ENCODE measurements at regions not wholly inside any gene's neighbourhood (a gene's known extent, or its start where the extent isn't known, plus 50 kb on each side); places are given as distances from the start of the nearest gene placed in this dataset.

- peak in 1 of 2 donors; percentile 21 for DNase-seq (ENCODE audit: low read depth in 2 of 2)
These were observed 882.0 kb downstream of the TFAP2A start for GRCh38 chr6:9532621-9533557.

- peak; percentile 3 to 13 for DNase-seq (ENCODE audit: low read depth in 2 of 2)
These were observed 887.1 kb downstream of the TFAP2A start for GRCh38 chr6:9527679-9528286.

- peak in 1 of 2 donors; percentile 90 for DNase-seq (ENCODE audit: low read depth in 2 of 2)
These were observed 891.4 kb downstream of the TFAP2A start for GRCh38 chr6:9523462-9523861.

GRCh38 chr6:9522101-9522500 lies 892.8 kb downstream of the TFAP2A start:
- DNase-seq (ENCODE audit: low read depth in 2 of 2), result no peak

GRCh38 chr6:9521152-9521530 lies 893.7 kb downstream of the TFAP2A start:
- peak in 1 of 2 donors; percentile 10 for DNase-seq (ENCODE audit: low read depth in 2 of 2)

GRCh38 chr6:9520417-9521151 lies 894.3 kb downstream of the TFAP2A start:
- DNase-seq (ENCODE audit: low read depth in 2 of 2), result peak; percentile 28 to 95

GRCh38 chr6:9518431-9518830 lies 896.4 kb downstream of the TFAP2A start:
- DNase-seq (ENCODE audit: low read depth in 2 of 2), result no peak

- DNase-seq (ENCODE audit: low read depth in 2 of 2), result no peak
These were observed 897.1 kb downstream of the TFAP2A start for GRCh38 chr6:9517806-9518205.

GRCh38 chr6:9515633-9516606 lies 899.0 kb downstream of the TFAP2A start:
- peak in 1 of 2 donors; percentile 46 for DNase-seq (ENCODE audit: low read depth in 2 of 2)

GRCh38 chr6:9514146-9514545 lies 900.7 kb downstream of the TFAP2A start:
- DNase-seq (ENCODE audit: low read depth in 2 of 2), result no peak

- no peak for DNase-seq (ENCODE audit: low read depth in 2 of 2)
These were observed 903.7 kb downstream of the TFAP2A start for GRCh38 chr6:9511157-9511556.

GRCh38 chr6:9507136-9507895 lies 907.6 kb downstream of the TFAP2A start:
- DNase-seq (ENCODE audit: low read depth in 2 of 2), result no peak

- no peak for DNase-seq (ENCODE audit: low read depth in 2 of 2)
These were observed 910.7 kb downstream of the TFAP2A start for GRCh38 chr6:9504191-9504590.

- peak; percentile 38 to 99 for DNase-seq (ENCODE audit: low read depth in 2 of 2)
These were observed 911.6 kb downstream of the TFAP2A start for GRCh38 chr6:9503111-9503761.

GRCh38 chr6:9499709-9500108 lies 915.2 kb downstream of the TFAP2A start:
- peak in 1 of 2 donors; percentile 61 for DNase-seq (ENCODE audit: low read depth in 2 of 2)

GRCh38 chr6:9496837-9497236 lies 918.0 kb downstream of the TFAP2A start:
- DNase-seq (ENCODE audit: low read depth in 2 of 2), result peak in 1 of 2 donors; percentile 38

- DNase-seq (ENCODE audit: low read depth in 2 of 2), result no peak
These were observed 920.0 kb downstream of the TFAP2A start for GRCh38 chr6:9494864-9495263.

- no peak for DNase-seq (ENCODE audit: low read depth in 2 of 2)
These were observed 922.1 kb downstream of the TFAP2A start for GRCh38 chr6:9492790-9493189.

- DNase-seq (ENCODE audit: low read depth in 2 of 2), result peak in 1 of 2 donors; percentile 47
These were observed 927.7 kb downstream of the TFAP2A start for GRCh38 chr6:9487128-9487527.

- no peak for DNase-seq (ENCODE audit: low read depth in 2 of 2)
These were observed 928.9 kb downstream of the TFAP2A start for GRCh38 chr6:9485992-9486391.

All from lung microvascular endothelial cell (primary cell).